ENCODE measurements at regions not wholly inside any gene's neighbourhood (a gene's known extent, or its start where the extent isn't known, plus 50 kb on each side); places are given as distances from the start of the nearest gene placed in this dataset.

- Histone ChIP-seq H3K9ac (ENCODE audit: low read length) (no peak overlapping the region), H4K20me1 (ENCODE audit: low read depth, low read length) (no peaks in the 10 kb centered on the region), H2AFZ (ENCODE audit: low read depth, low read length, severe bottlenecking) (no peak overlapping the region), H3K27ac (ENCODE audit: low read depth, low read length) (no peak overlapping the region), H3K9me3 (ENCODE audit: insufficient read depth, low read length) (no peaks in the 10 kb centered on the region), H3K4me2 (ENCODE audit: low read depth, low read length, poor library complexity, severe bottlenecking) (no peak overlapping the region), H3K9me2 (replicated peaks; ENCODE audit: insufficient read depth, low read length) (no peaks in the 10 kb centered on the region), H3K79me2 (ENCODE audit: insufficient read depth, low read length) (no peaks in the 10 kb centered on the region), H3K36me3 (ENCODE audit: low read length) (no peaks in the 10 kb centered on the region), H3K4me3 (ENCODE audit: insufficient read depth, low read length, poor library complexity, severe bottlenecking) (no peak overlapping the region), H3K27me3 (ENCODE audit: low read length) (no peaks in the 10 kb centered on the region), H3F3A (ENCODE audit: insufficient read depth) (no peaks in the 10 kb centered on the region)
- TF ChIP-seq CTCF (IDR thresholded peaks at IDR 0.05; ENCODE audit: insufficient read depth, low read length, poor library complexity, severe bottlenecking) (no peak), EZH2phosphoT487 (conservative IDR thresholded peaks at IDR 0.05; ENCODE audit: low read length) (no peak)
Observed at GRCh38 chr14:41051801-41052200, 554.9 kb upstream of the LRFN5 start.

- Histone ChIP-seq H3K79me2 (ENCODE audit: insufficient read depth, low read length) (no peaks in the 10 kb centered on the region), H3K4me3 (ENCODE audit: insufficient read depth, low read length, poor library complexity, severe bottlenecking) (no peak overlapping the region), H3K27ac (ENCODE audit: low read depth, low read length) (no peak overlapping the region), H3F3A (ENCODE audit: insufficient read depth) (no peaks in the 10 kb centered on the region), H3K4me2 (ENCODE audit: low read depth, low read length, poor library complexity, severe bottlenecking) (no peak overlapping the region), H3K36me3 (ENCODE audit: low read length) (no peaks in the 10 kb centered on the region), H2AFZ (ENCODE audit: low read depth, low read length, severe bottlenecking) (peak overlapping the region; percentile 5), H3K27me3 (ENCODE audit: low read length) (no peaks in the 10 kb centered on the region), H4K20me1 (ENCODE audit: low read depth, low read length) (no peaks in the 10 kb centered on the region), H3K9ac (ENCODE audit: low read length) (no peak overlapping the region), H3K9me2 (replicated peaks; ENCODE audit: insufficient read depth, low read length) (no peaks in the 10 kb centered on the region), H3K9me3 (ENCODE audit: insufficient read depth, low read length) (no peaks in the 10 kb centered on the region)
- TF ChIP-seq EZH2phosphoT487 (conservative IDR thresholded peaks at IDR 0.05; ENCODE audit: low read length) (no peak), CTCF (IDR thresholded peaks at IDR 0.05; ENCODE audit: insufficient read depth, low read length, poor library complexity, severe bottlenecking) (no peak)
Observed at GRCh38 chr14:41047763-41048162, 558.9 kb upstream of the LRFN5 start.

- no peak overlapping the region for H3K4me3 ChIP-seq (ENCODE audit: insufficient read depth, low read length, poor library complexity, severe bottlenecking)
- no peaks in the 10 kb centered on the region for H3F3A ChIP-seq (ENCODE audit: insufficient read depth)
- no peak overlapping the region for H2AFZ ChIP-seq (ENCODE audit: low read depth, low read length, severe bottlenecking)
- H3K9ac ChIP-seq (ENCODE audit: low read length): no peak overlapping the region
- no peaks in the 10 kb centered on the region for H3K9me2 ChIP-seq (replicated peaks; ENCODE audit: insufficient read depth, low read length)
- no peaks in the 10 kb centered on the region for H3K79me2 ChIP-seq (ENCODE audit: insufficient read depth, low read length)
- H3K36me3 ChIP-seq (ENCODE audit: low read length): no peaks in the 10 kb centered on the region
- no peaks in the 10 kb centered on the region for H3K27me3 ChIP-seq (ENCODE audit: low read length)
- H3K4me2 ChIP-seq (ENCODE audit: low read depth, low read length, poor library complexity, severe bottlenecking): no peak overlapping the region
- TF ChIP-seq CTCF (IDR thresholded peaks at IDR 0.05; ENCODE audit: insufficient read depth, low read length, poor library complexity, severe bottlenecking) (no peak), EZH2phosphoT487 (conservative IDR thresholded peaks at IDR 0.05; ENCODE audit: low read length) (no peak)
- H4K20me1 ChIP-seq (ENCODE audit: low read depth, low read length): no peaks in the 10 kb centered on the region
- H3K27ac ChIP-seq (ENCODE audit: low read depth, low read length): no peak overlapping the region
- H3K9me3 ChIP-seq (ENCODE audit: insufficient read depth, low read length): peaks cover 5% of the 10 kb centered on the region; the same call in 1 of the 2 replicates
Observed at GRCh38 chr14:41037388-41037787, 569.3 kb upstream of the LRFN5 start.
